ENCODE measurements at regions not wholly inside any gene's neighbourhood (a gene's known extent, or its start where the extent isn't known, plus 50 kb on each side); places are given as distances from the start of the nearest gene placed in this dataset.

DNA sequence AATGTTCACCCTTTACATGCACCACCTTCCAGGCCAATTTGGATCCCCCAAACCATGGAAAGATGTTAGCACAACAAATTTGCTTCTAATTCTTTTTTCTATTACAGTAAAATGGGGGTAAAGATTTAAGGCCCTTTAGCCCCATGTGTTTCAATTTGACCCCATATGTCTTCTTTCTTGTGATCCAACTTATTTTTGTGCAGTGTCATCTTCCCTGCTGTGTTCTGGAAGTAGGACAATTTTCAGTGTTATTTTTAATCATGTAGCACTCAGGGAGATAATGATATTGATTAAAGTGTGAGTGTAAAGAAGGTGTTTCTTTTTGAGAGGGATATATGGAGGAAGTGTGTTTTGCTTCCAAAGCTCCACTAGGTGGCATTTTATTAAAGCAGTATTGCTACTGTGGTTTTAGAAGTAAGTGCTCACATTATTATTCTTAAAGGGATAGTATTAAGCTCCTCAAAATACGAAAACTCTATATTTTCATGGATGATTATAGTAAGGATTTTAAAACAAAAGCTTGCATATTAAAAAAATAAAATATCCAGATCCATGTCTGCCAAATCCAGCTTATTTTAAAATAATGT, 118.7 kb upstream of the ATP10B start:
- no peak overlapping the region for H3K4me3 ChIP-seq
- no peak overlapping the region for H3K27ac ChIP-seq
- WGBS, 2 donors (ENCODE audit: low coverage in 1 of 2), result 61 to 75% methylated on average over 1 of the region's 1 CpG
- no peaks in the 10 kb centered on the region for H3K4me1 ChIP-seq
- no peaks in the 10 kb centered on the region for H3K27me3 ChIP-seq
- TF ChIP-seq EP300 (IDR thresholded peaks at IDR 0.05), result no peak
- TF ChIP-seq CTCF (IDR thresholded peaks at IDR 0.05), result peak in 3 of 4 experiments; percentile 5 to 29 (median 23)
- H3K36me3 ChIP-seq, result no peaks in the 10 kb centered on the region
- no peak for ATAC-seq
- H3K9me3 ChIP-seq, result no peaks in the 10 kb centered on the region

DNA sequence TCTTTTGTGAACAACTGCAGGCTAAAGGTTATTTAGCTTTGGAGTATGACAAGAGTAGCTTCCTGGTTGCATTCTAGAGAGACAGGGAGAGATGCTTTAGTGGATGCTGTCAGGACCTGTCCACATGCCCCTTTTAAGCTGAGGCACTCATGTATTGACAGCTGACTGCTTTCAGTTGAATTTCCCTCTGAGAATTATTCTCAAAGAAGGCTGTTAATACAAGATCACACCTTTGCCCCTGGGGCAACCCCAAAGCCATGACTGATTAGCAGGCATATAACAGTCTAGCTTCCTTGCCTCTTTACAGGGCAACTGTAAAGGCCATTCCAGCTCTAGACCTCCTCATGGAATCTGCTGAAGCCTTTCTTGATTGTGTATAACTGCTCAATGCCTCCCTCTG, 117.6 kb upstream of the ATP10B start:
- H3K4me1 ChIP-seq, result no peaks in the 10 kb centered on the region
- H3K27me3 ChIP-seq, result no peaks in the 10 kb centered on the region
- H3K9me3 ChIP-seq, result no peaks in the 10 kb centered on the region
- no peak overlapping the region for H3K27ac ChIP-seq
- no peak for TF ChIP-seq POLR2AphosphoS5 (IDR thresholded peaks at IDR 0.05)
- TF ChIP-seq EP300 (IDR thresholded peaks at IDR 0.05), result no peak
- no peak for TF ChIP-seq CTCF (IDR thresholded peaks at IDR 0.05)
- TF ChIP-seq POLR2A (IDR thresholded peaks at IDR 0.05), result no peak
- no peaks in the 10 kb centered on the region for H3K36me3 ChIP-seq
- no peak overlapping the region for H3K4me3 ChIP-seq
- no peak for ATAC-seq

DNA sequence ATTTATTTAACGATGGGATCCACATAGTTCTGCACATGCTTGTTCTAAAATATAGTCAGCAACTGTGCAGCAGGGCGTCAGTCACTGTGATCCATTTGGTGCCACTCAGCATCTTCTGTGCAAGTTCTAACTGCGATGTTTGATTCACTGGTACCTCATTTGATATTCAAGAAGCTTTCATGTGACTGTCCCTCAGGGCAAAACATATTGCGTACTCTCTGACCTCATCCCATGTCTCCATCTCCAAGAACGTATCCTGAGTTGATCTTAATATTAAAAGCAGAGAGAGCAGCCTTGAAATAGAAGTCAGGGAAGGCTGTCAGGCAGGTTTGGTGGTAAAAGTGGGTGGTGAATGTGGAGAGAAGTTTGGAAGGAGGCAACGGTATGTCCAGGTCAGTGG, 116.5 kb upstream of the ATP10B start:
- no peaks in the 10 kb centered on the region for H3K36me3 ChIP-seq
- no peaks in the 10 kb centered on the region for H3K27me3 ChIP-seq
- no peak for ATAC-seq
- no peaks in the 10 kb centered on the region for H3K9me3 ChIP-seq
- H3K27ac ChIP-seq, result no peak overlapping the region
- 83 to 85% methylated on average over 4 to 5 of the region's 6 CpGs for WGBS, 2 donors (ENCODE audit: low coverage in 1 of 2)
- H3K4me1 ChIP-seq, result no peaks in the 10 kb centered on the region
- H3K4me3 ChIP-seq, result no peak overlapping the region
- no peak for TF ChIP-seq POLR2AphosphoS5 (IDR thresholded peaks at IDR 0.05)
- no peak for TF ChIP-seq POLR2A (IDR thresholded peaks at IDR 0.05)
- TF ChIP-seq EP300 (IDR thresholded peaks at IDR 0.05), result no peak
- no peak for TF ChIP-seq CTCF (IDR thresholded peaks at IDR 0.05)

DNA sequence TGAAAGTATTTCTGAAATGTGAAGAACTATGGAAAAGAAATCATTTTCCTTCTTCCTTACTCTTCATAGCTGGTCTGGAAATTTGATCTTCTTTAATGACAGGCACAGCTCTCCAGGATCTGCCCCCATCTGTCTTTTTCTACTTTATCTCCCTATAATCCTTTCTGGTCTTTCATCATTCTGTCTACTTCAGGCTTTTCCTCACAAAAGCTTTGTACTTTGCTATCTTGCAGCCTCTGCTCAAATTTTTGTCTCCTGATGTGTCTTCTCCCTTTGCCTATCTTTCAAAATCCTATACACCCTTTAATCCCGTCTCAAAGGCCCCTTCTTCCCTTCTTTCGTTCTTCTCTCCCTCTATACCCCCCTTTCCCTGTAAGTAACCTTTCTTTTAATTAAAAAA, 114.9 kb upstream of the ATP10B start:
- Histone ChIP-seq H3K27ac (no peak overlapping the region), H3K9me3 (no peaks in the 10 kb centered on the region), H3K4me3 (no peak overlapping the region), H3K27me3 (no peaks in the 10 kb centered on the region), H3K4me1 (no peaks in the 10 kb centered on the region), H3K36me3 (no peaks in the 10 kb centered on the region)
- no peak for ATAC-seq
- 48 to 74% methylated on average over 2 of the region's 2 CpGs for WGBS, 2 donors (ENCODE audit: low coverage in 1 of 2)
- TF ChIP-seq EP300 (IDR thresholded peaks at IDR 0.05) (no peak), POLR2A (IDR thresholded peaks at IDR 0.05) (no peak), CTCF (IDR thresholded peaks at IDR 0.05) (no peak), POLR2AphosphoS5 (IDR thresholded peaks at IDR 0.05) (no peak)

DNA sequence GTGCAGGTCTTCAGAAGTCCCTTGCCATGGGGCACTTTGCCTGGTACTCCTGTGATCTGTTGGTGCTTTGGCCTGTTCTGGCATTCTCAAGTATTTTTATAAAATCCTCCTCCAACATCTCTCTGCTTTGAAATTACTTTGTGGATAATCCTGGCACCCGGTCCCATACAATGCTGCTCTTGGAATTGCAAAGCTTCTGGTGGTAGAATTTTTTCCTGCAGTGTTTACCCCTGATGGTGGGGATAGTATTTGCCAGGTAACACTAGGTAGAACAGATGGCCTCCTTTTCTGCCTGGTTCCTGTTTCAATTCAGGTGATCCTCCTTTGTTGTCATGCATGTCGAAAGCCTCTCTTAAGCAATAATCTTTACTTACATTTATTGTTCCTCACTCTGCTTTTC, 109.8 kb upstream of the ATP10B start:
- no peaks in the 10 kb centered on the region for H3K9me3 ChIP-seq
- whole genome bisulfite sequencing, 2 donors (ENCODE audit: low coverage in 1 of 2), result 88 to 94% methylated on average over 2 of the region's 2 CpGs
- no peak overlapping the region for H3K4me3 ChIP-seq
- no peaks in the 10 kb centered on the region for H3K4me1 ChIP-seq
- no peaks in the 10 kb centered on the region for H3K36me3 ChIP-seq
- no peak for TF ChIP-seq CTCF (IDR thresholded peaks at IDR 0.05)
- no peak for TF ChIP-seq POLR2A (IDR thresholded peaks at IDR 0.05)
- TF ChIP-seq EP300 (IDR thresholded peaks at IDR 0.05), result no peak
- no peak for TF ChIP-seq POLR2AphosphoS5 (IDR thresholded peaks at IDR 0.05)
- no peak overlapping the region for H3K27ac ChIP-seq
- ATAC-seq, result no peak
- H3K27me3 ChIP-seq, result no peaks in the 10 kb centered on the region

Measured in gastroesophageal sphincter (tissue), 4 donors.